GM12878 (cell line): ENCODE measurements at regions not wholly inside any gene's neighbourhood (a gene's known extent, or its start where the extent isn't known, plus 50 kb on each side); places are given as distances from the start of the nearest gene placed in this dataset.

Experiments
- ATAC-seq: fragments of 200-7000 bp; cut with Tn5 transposase; 3 replicates; pipeline ENCODE4 v1.9.1; 2020; ENCODE audit warnings: mild to moderate bottlenecking, moderate library complexity
- BruUV-seq: library from RNA; stranded (reverse); fragments of 400-500 nt; replicated peaks from 2 replicates; lab custom pipeline; 2021; lab: Mats Ljungman, UMichigan
- CTCF ChIA-PET: fragments of 300-600 bp; sonication (Branson Sonifier 250); formaldehyde crosslinking; extraction: SDS; loops from one replicate; lab custom pipeline; 2021; ENCODE audit warnings: inconsistent platforms; lab: Yijun Ruan, JAX
- POLR2A ChIA-PET: fragments of 350-600 bp; formaldehyde crosslinking; extraction: SDS; loops from one replicate; lab custom pipeline; 2021; ENCODE audit warnings: inconsistent platforms; lab: Charles Lee
- RAD21 ChIA-PET: fragments of 300-600 bp; sonication (Branson Sonifier 250); formaldehyde crosslinking; loops from one replicate; lab custom pipeline; 2023; ENCODE audit warnings: antibody characterized with exemption; ENCODE audit not compliant: unreplicated experiment; lab: Charles Lee
- SMC1A ChIA-PET: fragments of 300-600 bp; sonication (Branson Sonifier 250); formaldehyde crosslinking; loops from one replicate; lab custom pipeline; 2023; ENCODE audit not compliant: unreplicated experiment, uncharacterized antibody; lab: Charles Lee
- DNase-seq: peaks from one replicate; pipeline ENCODE4 v3.0.0-alpha.2; 2011; ENCODE audit warnings: low read depth, low spot score
- FAIRE-seq: peaks from 3 replicates; lab custom pipeline; 2011; peaks lifted over from hg19 to GRCh38; lab: Jason Lieb, UNC
- H2AFZ ChIP-seq: 2 replicates; pipeline ENCODE4 v1.6.0; 2011; ENCODE audit warnings: low read depth, low read length, control low read depth; ENCODE audit not compliant: control insufficient read depth
- H3K27ac ChIP-seq: 2 replicates; pipeline ENCODE4 v1.5.1; 2011; ENCODE audit warnings: control low read depth; ENCODE audit not compliant: control insufficient read depth, insufficient read depth
- H3K27me3 ChIP-seq, 2 experiments: replicated peaks in 1 of 2; 2 replicates each; pipeline versions ENCODE4 v1.6.0 to v1.6.1; 2011; ENCODE audit warnings: low read length in 1 of 2; ENCODE audit not compliant: control insufficient read depth in 2 of 2, insufficient read depth in 2 of 2
- H3K36me3 ChIP-seq, 2 experiments: 2 replicates each; pipeline ENCODE4 v1.5.1; 2011; ENCODE audit warnings: low read length in 1 of 2; ENCODE audit not compliant: control insufficient read depth in 2 of 2, insufficient read depth in 2 of 2
- H3K4me1 ChIP-seq: 2 replicates; pipeline ENCODE4 v1.6.1; 2011; ENCODE audit warnings: mild to moderate bottlenecking, low read length, moderate library complexity, mixed read lengths; ENCODE audit not compliant: control insufficient read depth, insufficient read depth
- H3K4me2 ChIP-seq: 2 replicates; pipeline ENCODE4 v1.6.0; 2011; ENCODE audit warnings: control low read depth; ENCODE audit not compliant: control insufficient read depth, insufficient read depth
- H3K4me3 ChIP-seq: fragments of 200-600 bp; sonication (generic); 2 replicates; pipeline ENCODE4 v1.5.1; 2016
- H3K79me2 ChIP-seq: 2 replicates; pipeline ENCODE4 v1.6.0; 2011; ENCODE audit warnings: low read length; ENCODE audit not compliant: control insufficient read depth, insufficient read depth
- H3K9ac ChIP-seq: 2 replicates; pipeline ENCODE4 v1.8.0; 2011; ENCODE audit warnings: low read length, control low read depth, mixed read lengths; ENCODE audit not compliant: control insufficient read depth, insufficient read depth
- H3K9me3 ChIP-seq: replicated peaks from 3 replicates; pipeline ENCODE4 v1.5.1; 2011; ENCODE audit warnings: mild to moderate bottlenecking, low read length; ENCODE audit not compliant: control insufficient read depth, insufficient read depth
- H4K20me1 ChIP-seq: 2 replicates; pipeline ENCODE4 v1.6.0; 2011; ENCODE audit not compliant: control insufficient read depth, insufficient read depth
- CREB1 ChIP-seq: IDR thresholded peaks from 2 replicates; pipeline ENCODE4 v1.6.1; 2012; ENCODE audit warnings: low read depth, mild to moderate bottlenecking, inconsistent platforms
- EGR1 ChIP-seq, 2 experiments: IDR thresholded peaks; 1 replicate in 1 of 2; 2 replicates in 1 of 2; pipeline ENCODE4 v1.6.1; 2011 to 2012; ENCODE audit warnings: low read depth in 2 of 2, low read length in 2 of 2, borderline replicate concordance in 1 of 2, mild to moderate bottlenecking in 1 of 2, moderate library complexity in 1 of 2
- EZH2 ChIP-seq: IDR thresholded peaks from 2 replicates; pipeline ENCODE4 v1.6.1; 2012; ENCODE audit warnings: low read depth, mild to moderate bottlenecking, control low read depth, inconsistent platforms, low read length, borderline replicate concordance; ENCODE audit not compliant: control insufficient read depth
- HCFC1 ChIP-seq: fragments of 150-350 bp; IDR thresholded peaks from 2 replicates; pipeline ENCODE4 v1.6.1; 2014; ENCODE audit warnings: low read length
- HSF1 ChIP-seq: fragments of 150-350 bp; IDR thresholded peaks from 2 replicates; pipeline ENCODE4 v1.6.1; 2014; ENCODE audit warnings: mild to moderate bottlenecking, low read depth, low read length
- PBX3 ChIP-seq: IDR thresholded peaks from 2 replicates; pipeline ENCODE4 v1.6.1; 2011; ENCODE audit warnings: mild to moderate bottlenecking, low read depth, low read length, moderate library complexity; ENCODE audit not compliant: insufficient replicate concordance
- SMAD1 ChIP-seq: fragments of 450-650 bp; IDR thresholded peaks from 2 replicates; pipeline ENCODE4 v1.6.1; 2018; ENCODE audit warnings: mild to moderate bottlenecking, low read depth; ENCODE audit not compliant: partially characterized antibody
- STAT3 ChIP-seq: IDR thresholded peaks from 2 replicates; pipeline ENCODE4 v1.6.1; 2011; ENCODE audit warnings: low read depth, low read length, improper control_type of control experiment
- SUZ12 ChIP-seq: fragments of 200-600 bp; sonication (generic); IDR thresholded peaks from one replicate; pipeline ENCODE4 v1.6.1; 2018; ENCODE audit warnings: antibody characterized with exemption, mild to moderate bottlenecking; ENCODE audit not compliant: unreplicated experiment
- ZNF384 ChIP-seq: IDR thresholded peaks from 2 replicates; pipeline ENCODE4 v1.6.1; 2012; ENCODE audit warnings: low read depth, mild to moderate bottlenecking, low read length, improper control_type of control experiment, borderline replicate concordance
- ZSCAN29 ChIP-seq: fragments of 450-650 bp; IDR thresholded peaks from 2 replicates; pipeline ENCODE4 v1.6.1; 2017; ENCODE audit warnings: mild to moderate bottlenecking, moderate library complexity
- WGBS: methylation state at CpG from one replicate; pipeline ENCODE4 v1.1.6; 2016; ENCODE audit warnings: low lambda C conversion rate; ENCODE audit not compliant: insufficient replicate concordance, insufficient coverage; ENCODE audit errors: missing lambda C conversion rate; 5-methylcytosine and 5-hydroxymethylcytosine counted together
- in situ Hi-C: fragments of 300-500 bp; cut with MboI; formaldehyde crosslinking; loops from 9 replicates; pipeline ENCODE4 v1.14.3; 2018; ENCODE audit warnings: mixed read lengths
- intact Hi-C: fragments of 100-400 bp; cut with micrococcal nuclease; formaldehyde crosslinking; loops from one replicate; pipeline ENCODE4 v1.14.2; 2022; ENCODE audit not compliant: unreplicated experiment

- no peaks in the 10 kb centered on the region for H3K79me2 ChIP-seq
- intact Hi-C loops, result loop anchor here (5.0 kb wide), 1 partner anchor 788 kb away; no protein-coding TSS in a partner anchor
- no peak overlapping the region for H3K27ac ChIP-seq
- DNase-seq (no peak), ATAC-seq (no peak), FAIRE-seq (no peak)
- no peaks in the 10 kb centered on the region for H3K4me1 ChIP-seq
- no peak overlapping the region for H2AFZ ChIP-seq
- H3K4me2 ChIP-seq, result no peak overlapping the region
- no TSS peak for BruUV-seq
- in situ Hi-C loops, result loop anchor here (5.0 kb wide), 1 partner anchor 393 kb away; no protein-coding TSS in a partner anchor
- RAD21 ChIA-PET, result no interaction called here
- SMC1A ChIA-PET, result no interaction called here
- WGBS, result 27% methylated on average over 7 of the region's 7 CpGs
- POLR2A ChIA-PET, result no interaction called here
- no peaks in the 10 kb centered on the region for H4K20me1 ChIP-seq
- no peaks in the 10 kb centered on the region for H3K9me3 ChIP-seq
- no peak overlapping the region for H3K9ac ChIP-seq
- no peak for TF ChIP-seq HSF1
- no peak for TF ChIP-seq EGR1 (IDR thresholded peaks at IDR 0.05; ENCODE audit: borderline replicate concordance in 1 of 2, low read depth in 2 of 2, low read length in 2 of 2)
- no peak for TF ChIP-seq STAT3
- no peak for TF ChIP-seq SMAD1
- no peak for TF ChIP-seq HCFC1
- no peak for TF ChIP-seq CREB1
- TF ChIP-seq EZH2, result no peak
- TF ChIP-seq PBX3, result no peak
- TF ChIP-seq SUZ12, result no peak
- no peak for TF ChIP-seq ZNF384
- no peak for TF ChIP-seq ZSCAN29
- no peaks in the 10 kb centered on the region; a peak in 1 of 4 replicates for H3K27me3 ChIP-seq
- no peaks in the 10 kb centered on the region for H3K36me3 ChIP-seq
- CTCF ChIA-PET, result no interaction called here
- no peak overlapping the region for H3K4me3 ChIP-seq
Measured at GRCh38 chrX:110454336-110454735, 95.7 kb downstream of the RTL9 start.
